ENCODE measurements at regions not wholly inside any gene's neighbourhood (a gene's known extent, or its start where the extent isn't known, plus 50 kb on each side); places are given as distances from the start of the nearest gene placed in this dataset.

DNA sequence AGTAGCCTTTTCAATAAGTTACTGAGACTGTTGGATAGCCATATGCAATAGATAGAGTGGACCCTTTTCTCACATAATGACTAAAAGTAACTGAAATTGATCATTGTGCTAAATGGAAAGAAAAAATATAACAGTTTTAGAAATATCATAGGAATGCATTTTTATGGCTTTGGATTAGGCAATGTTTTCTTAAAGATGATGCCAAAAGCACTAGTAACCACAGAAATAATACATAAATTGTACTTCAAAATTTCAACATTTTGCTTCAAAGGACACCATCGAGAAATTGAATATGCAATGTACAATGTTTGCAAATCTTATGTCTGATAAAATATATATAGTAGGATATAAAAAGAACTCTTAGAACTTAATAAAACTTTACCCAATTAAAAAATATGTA, 1267.5 kb upstream of the CDH9 start:
- TF ChIP-seq, protein P1, sequence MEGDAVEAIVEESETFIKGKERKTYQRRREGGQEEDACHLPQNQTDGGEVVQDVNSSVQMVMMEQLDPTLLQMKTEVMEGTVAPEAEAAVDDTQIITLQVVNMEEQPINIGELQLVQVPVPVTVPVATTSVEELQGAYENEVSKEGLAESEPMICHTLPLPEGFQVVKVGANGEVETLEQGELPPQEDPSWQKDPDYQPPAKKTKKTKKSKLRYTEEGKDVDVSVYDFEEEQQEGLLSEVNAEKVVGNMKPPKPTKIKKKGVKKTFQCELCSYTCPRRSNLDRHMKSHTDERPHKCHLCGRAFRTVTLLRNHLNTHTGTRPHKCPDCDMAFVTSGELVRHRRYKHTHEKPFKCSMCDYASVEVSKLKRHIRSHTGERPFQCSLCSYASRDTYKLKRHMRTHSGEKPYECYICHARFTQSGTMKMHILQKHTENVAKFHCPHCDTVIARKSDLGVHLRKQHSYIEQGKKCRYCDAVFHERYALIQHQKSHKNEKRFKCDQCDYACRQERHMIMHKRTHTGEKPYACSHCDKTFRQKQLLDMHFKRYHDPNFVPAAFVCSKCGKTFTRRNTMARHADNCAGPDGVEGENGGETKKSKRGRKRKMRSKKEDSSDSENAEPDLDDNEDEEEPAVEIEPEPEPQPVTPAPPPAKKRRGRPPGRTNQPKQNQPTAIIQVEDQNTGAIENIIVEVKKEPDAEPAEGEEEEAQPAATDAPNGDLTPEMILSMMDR (IDR thresholded peaks at IDR 0.05; ENCODE audit: low read depth, low read length, poor library complexity, severe bottlenecking) = no peak
- no peak for TF ChIP-seq EZH2phosphoT487 (IDR thresholded peaks at IDR 0.05; ENCODE audit: borderline replicate concordance, low read length)
